ENCODE measurements at regions not wholly inside any gene's neighbourhood (a gene's known extent, or its start where the extent isn't known, plus 50 kb on each side); places are given as distances from the start of the nearest gene placed in this dataset.

GRCh38 chr15:25545017-25545416, 106.2 kb upstream of the UBE3A start:
- ATAC-seq: no peak
- CTCF ChIA-PET: no interaction called here
- POLR2A ChIA-PET: no interaction called here
- peaks cover 15% of the 10 kb centered on the region for H3K4me1 Mint-ChIP-seq
- H3K4me3 Mint-ChIP-seq: no peak overlapping the region
- TF ChIP-seq TCF7 (CRISPR knock-in tag; IDR thresholded peaks at IDR 0.05; ENCODE audit: low read depth) (no peak), ESRRA (CRISPR knock-in tag; IDR thresholded peaks at IDR 0.05; ENCODE audit: borderline replicate concordance) (no peak), RORB (CRISPR knock-in tag; IDR thresholded peaks at IDR 0.05) (no peak), NFE2L1 (CRISPR knock-in tag; IDR thresholded peaks at IDR 0.05) (no peak), MYBL2 (CRISPR knock-in tag; IDR thresholded peaks at IDR 0.05) (no peak), MXD4 (CRISPR knock-in tag; IDR thresholded peaks at IDR 0.05; ENCODE audit: borderline replicate concordance) (no peak), ZSCAN18 (CRISPR knock-in tag; IDR thresholded peaks at IDR 0.05) (no peak), ETV6 (CRISPR knock-in tag; IDR thresholded peaks at IDR 0.05) (no peak), ATF6 (CRISPR knock-in tag; IDR thresholded peaks at IDR 0.05) (no peak), PRDM15 (CRISPR knock-in tag; IDR thresholded peaks at IDR 0.05) (no peak), STAT6 (CRISPR knock-in tag; conservative IDR thresholded peaks at IDR 0.05; ENCODE audit: low read depth) (no peak), JAZF1 (CRISPR knock-in tag; IDR thresholded peaks at IDR 0.05) (no peak)
- no peak overlapping the region for H3K27ac Mint-ChIP-seq
- H3K9me3 Mint-ChIP-seq: no peaks in the 10 kb centered on the region
- no peaks in the 10 kb centered on the region for H3K36me3 Mint-ChIP-seq
- DNase-seq (ENCODE audit: low spot score): no peak
- no peaks in the 10 kb centered on the region for H3K27me3 Mint-ChIP-seq (ENCODE audit: low read depth)

- H3K27me3 Mint-ChIP-seq (ENCODE audit: low read depth): no peaks in the 10 kb centered on the region
- DNase-seq (ENCODE audit: low spot score) (no peak), ATAC-seq (no peak)
- ChIA-PET POLR2A (no interaction called here), CTCF (no interaction called here)
- H3K4me3 Mint-ChIP-seq: no peak overlapping the region
- H3K9me3 Mint-ChIP-seq: 0 out of 2 replicates have a peak, but pooled peaks cover 5% of the 10 kb centered on the region
- H3K4me1 Mint-ChIP-seq: peaks cover 23% of the 10 kb centered on the region
- no peaks in the 10 kb centered on the region for H3K36me3 Mint-ChIP-seq
- H3K27ac Mint-ChIP-seq: no peak overlapping the region
- no peak for TF ChIP-seq STAT6 (CRISPR knock-in tag; conservative IDR thresholded peaks at IDR 0.05; ENCODE audit: low read depth)
- no peak for TF ChIP-seq IRF2 (CRISPR knock-in tag; IDR thresholded peaks at IDR 0.05; ENCODE audit: borderline replicate concordance, low read depth)
- TF ChIP-seq SMAD3 (CRISPR knock-in tag; IDR thresholded peaks at IDR 0.05; ENCODE audit: borderline replicate concordance): no peak
- TF ChIP-seq JAZF1 (CRISPR knock-in tag; IDR thresholded peaks at IDR 0.05): no peak
- no peak for TF ChIP-seq NR3C1 (CRISPR knock-in tag; conservative IDR thresholded peaks at IDR 0.05; ENCODE audit: low read depth)
- TF ChIP-seq GRHL2 (CRISPR knock-in tag; IDR thresholded peaks at IDR 0.05; ENCODE audit: insufficient replicate concordance, severe bottlenecking): no peak
- no peak for TF ChIP-seq ERG (CRISPR knock-in tag; IDR thresholded peaks at IDR 0.05)
- no peak for TF ChIP-seq ZNF317 (CRISPR knock-in tag; IDR thresholded peaks at IDR 0.05; ENCODE audit: borderline replicate concordance, low read depth)
- TF ChIP-seq ZNF138 (CRISPR knock-in tag; conservative IDR thresholded peaks at IDR 0.05): no peak
- TF ChIP-seq RORB (CRISPR knock-in tag; IDR thresholded peaks at IDR 0.05): no peak
These were observed 105.3 kb upstream of the UBE3A start for GRCh38 chr15:25544076-25544475.
